NCI-H1092 treated with DMSO at 0.1 percent for 48 hours (cell line): ENCODE measurements at regions not wholly inside any gene's neighbourhood (a gene's known extent, or its start where the extent isn't known, plus 50 kb on each side); places are given as distances from the start of the nearest gene placed in this dataset.
A peak's percentile ranks its signal among the peaks of the same experiment; 100 is the strongest.
"Not testable (repeated sequence)": the region's sequence is repeated elsewhere in the genome, so short reads cannot be mapped to it uniquely, and the experiment has no call there.

Experiments used
- DNase-seq: peaks from one replicate; lab custom pipeline; 2025; lab: John Stamatoyannopoulos, UW

DNA sequence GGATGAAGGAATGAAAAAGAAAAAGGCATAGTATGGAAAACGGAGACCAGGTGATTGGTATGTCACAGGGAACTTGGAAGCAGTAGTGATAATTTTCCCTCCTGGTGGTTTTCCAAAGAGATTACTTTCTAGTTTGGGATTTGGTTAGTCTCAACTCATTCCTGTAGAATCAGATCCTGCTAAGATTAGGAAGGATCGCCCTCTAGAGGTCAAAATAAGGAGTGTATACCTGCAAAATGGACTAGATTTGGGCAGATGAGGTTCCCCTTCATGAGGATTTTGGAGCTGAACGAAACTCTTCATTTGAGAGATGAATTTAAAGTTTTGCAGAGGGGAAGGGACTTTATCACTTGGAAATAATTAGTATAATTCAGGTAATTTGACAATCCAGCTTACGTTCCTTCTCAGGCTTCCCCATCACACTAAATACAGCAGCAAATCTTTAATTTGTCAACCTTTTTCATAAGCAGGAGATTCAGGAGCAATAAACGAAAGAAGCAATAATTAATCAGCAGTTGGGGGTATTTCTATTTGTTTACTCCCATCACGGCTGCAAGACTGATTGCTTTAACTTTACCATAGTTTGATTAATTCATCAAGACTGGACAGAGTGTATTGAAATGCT is 65.2 kb downstream of the CCDC195 start:
- peak; percentile 34 for DNase-seq

GRCh38 chr2:224647684-224648083 is 62.5 kb upstream of the CUL3 start:
- not testable (repeated sequence) for DNase-seq

DNA sequence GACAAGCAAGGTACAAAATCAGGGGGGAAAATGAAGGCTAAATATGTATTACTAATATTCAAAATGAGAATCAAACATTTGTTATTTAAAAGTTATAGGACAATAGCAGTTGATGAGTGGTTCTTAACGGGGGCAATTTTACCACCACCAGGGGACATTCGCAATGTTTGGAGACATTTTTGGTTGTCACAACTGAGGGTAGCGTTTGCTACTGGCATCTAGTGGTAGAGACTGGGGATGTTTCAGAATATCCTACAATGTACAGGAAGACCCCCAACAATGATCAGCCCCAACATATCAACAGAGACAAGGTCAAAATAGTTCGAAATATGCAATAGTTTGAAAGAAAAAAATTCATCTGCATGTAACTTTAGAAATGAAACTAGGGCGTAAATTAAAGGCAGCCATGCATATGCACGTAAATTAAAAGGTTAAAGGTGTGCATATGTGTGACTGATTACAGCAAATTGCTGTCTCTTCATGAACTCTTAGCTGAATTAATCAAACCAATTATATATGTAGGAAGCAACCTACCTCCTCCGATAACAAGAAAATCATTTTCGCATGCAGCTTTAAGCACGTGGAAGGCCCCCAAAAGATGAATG is 61.2 kb upstream of the CUL3 start:
- peak; percentile 13 for DNase-seq

- DNase-seq, result no peak
Observed at GRCh38 chr2:224645722-224646121, 60.6 kb upstream of the CUL3 start.

DNA sequence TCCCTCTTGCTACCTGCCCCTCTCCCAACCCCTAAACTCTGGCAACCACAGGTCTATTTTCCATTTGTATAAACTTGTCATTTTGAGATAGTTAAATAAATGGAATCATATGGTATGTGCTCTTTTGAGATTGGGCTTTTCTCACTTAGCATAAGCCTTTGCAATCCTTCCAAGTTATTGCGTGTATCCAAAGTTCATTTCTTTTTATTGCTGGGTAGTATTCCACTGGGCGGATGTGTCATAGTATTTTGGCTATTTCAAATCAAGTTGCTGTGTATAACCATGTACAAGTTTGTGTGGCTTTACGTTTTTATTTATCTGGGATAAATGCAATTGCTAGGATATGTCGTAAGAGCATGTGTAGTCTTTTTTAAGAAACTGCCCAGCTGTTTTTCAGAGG is 55.5 kb upstream of the CUL3 start:
- no peak for DNase-seq

DNA sequence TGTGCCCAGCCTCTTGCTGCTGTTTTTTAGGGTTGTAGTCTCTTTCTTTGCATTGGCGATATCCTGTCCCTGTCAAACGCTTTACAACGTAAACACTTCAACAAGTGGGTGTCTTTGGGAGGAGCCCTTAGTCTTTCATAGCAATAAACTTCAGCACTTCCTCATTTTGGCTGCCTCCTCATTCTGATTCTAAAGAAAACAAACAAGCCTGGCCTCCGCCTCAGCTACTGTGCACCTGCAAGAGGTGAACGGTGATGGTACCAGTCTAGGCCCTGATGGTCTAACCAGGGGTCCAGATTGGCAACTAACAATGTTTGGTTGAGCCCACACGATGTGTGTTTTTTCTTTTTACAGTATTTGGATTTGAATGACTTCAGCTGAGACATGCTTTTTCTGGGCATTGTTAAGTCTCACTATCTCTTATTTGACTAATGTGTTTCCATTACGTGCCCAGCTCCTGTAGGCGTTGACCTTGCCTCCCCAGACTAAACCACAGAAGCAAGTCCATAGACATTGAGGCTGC is 53.2 kb upstream of the CUL3 start:
- DNase-seq, result no peak
